KOPT-K1 (cell line): ENCODE measurements at regions not wholly inside any gene's neighbourhood (a gene's known extent, or its start where the extent isn't known, plus 50 kb on each side); places are given as distances from the start of the nearest gene placed in this dataset.

Source experiments
- H3K27ac ChIP-seq: fragments of 200-600 bp; sonication (generic); 2 replicates; pipeline ENCODE4 v1.5.1; 2016; ENCODE audit warnings: antibody characterized with exemption, mild to moderate bottlenecking, low read depth, low read length; ENCODE audit not compliant: poor library complexity, severe bottlenecking
- H3K36me3 ChIP-seq: fragments of 200-600 bp; sonication (generic); 2 replicates; pipeline ENCODE4 v1.5.1; 2017; ENCODE audit warnings: antibody characterized with exemption, mild to moderate bottlenecking, low read length, moderate library complexity; ENCODE audit not compliant: insufficient read depth
- H3K9me3 ChIP-seq: fragments of 200-600 bp; sonication (generic); 2 replicates; pipeline ENCODE4 v1.5.1; 2017; ENCODE audit warnings: antibody characterized with exemption, low read length, mild to moderate bottlenecking; ENCODE audit not compliant: insufficient read depth, poor library complexity, severe bottlenecking

DNA sequence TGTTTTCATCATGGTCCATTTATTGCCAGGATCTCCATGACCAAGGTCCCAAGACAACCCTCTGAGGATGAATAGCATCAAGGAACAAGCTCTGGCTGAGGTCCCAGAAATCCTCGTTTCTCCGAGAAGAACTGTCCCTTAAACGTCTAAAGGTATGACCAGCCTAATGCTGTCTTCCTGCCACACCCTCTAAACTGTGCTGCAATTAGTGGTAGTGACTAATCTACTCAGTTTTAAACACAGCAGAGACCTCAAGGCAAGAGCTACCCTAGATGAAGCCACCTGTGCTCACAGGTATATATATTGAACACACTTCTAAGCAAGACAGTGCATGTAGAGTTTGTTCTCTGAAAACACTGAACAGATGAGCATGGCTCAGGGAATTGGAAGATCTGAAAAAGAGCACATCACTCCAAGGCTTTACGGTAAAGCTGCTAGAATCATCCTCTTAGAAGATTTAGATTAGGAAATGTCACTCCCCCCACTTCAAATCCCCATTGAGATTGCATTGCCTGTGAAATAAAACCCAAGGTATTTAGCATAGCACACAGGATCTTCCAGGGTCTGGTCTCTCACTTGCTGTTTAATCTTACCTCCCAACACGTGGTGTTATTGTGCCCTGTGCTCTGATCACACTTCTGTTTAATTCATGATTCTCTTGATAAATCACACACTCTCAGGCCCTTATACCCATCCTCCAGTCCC, 173.9 kb upstream of the VCX3A start:
- H3K36me3 ChIP-seq = no peaks in the 10 kb centered on the region
- no peak overlapping the region for H3K27ac ChIP-seq
- H3K9me3 ChIP-seq = no peaks in the 10 kb centered on the region

- Histone ChIP-seq H3K9me3 (no peaks in the 10 kb centered on the region), H3K36me3 (no peaks in the 10 kb centered on the region), H3K27ac (no peak overlapping the region)
These were observed 173.1 kb upstream of the VCX3A start for GRCh38 chrX:6708041-6708440.

DNA sequence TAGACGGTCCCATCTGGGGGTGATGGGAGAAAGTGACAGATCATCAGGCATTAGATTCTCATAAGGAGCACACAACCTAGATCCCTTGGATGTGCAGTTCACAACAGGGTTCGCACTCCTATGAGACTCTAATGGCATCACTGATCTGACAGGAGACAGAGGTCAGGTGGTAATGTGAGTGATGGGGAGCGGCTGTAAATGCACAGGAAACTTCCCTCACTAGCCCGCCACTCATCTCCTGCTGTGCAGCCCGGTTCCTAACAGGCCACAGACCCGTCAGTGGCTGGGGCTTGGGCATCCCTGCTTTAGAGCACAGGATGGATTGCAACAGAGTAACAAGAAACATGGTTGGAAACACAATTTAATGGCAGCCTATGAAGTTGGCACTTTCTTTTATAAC, 172.6 kb upstream of the VCX3A start:
- Histone ChIP-seq H3K36me3 (no peaks in the 10 kb centered on the region), H3K27ac (no peak overlapping the region), H3K9me3 (no peaks in the 10 kb centered on the region)

DNA sequence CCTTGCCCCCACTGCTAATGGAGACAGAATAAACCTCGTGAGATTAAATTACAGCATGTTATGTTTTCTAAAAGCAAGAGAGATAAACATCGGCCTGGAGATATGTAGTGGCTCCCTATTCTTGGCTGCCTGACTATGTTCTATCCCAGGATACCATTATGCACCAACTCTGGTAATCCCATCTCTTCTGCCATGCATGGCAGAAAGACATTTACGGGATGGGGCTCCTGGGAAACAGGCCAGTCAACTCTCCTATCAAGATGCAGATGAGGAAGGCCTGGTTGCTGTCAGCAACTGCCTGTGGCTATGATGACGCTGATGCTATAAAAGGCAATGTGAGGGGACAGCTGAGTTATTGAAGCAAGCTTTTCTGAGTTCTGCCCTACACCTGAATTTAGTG, 166.2 kb upstream of the VCX3A start:
- H3K9me3 ChIP-seq = no peaks in the 10 kb centered on the region
- no peaks in the 10 kb centered on the region for H3K36me3 ChIP-seq
- no peak overlapping the region for H3K27ac ChIP-seq

DNA sequence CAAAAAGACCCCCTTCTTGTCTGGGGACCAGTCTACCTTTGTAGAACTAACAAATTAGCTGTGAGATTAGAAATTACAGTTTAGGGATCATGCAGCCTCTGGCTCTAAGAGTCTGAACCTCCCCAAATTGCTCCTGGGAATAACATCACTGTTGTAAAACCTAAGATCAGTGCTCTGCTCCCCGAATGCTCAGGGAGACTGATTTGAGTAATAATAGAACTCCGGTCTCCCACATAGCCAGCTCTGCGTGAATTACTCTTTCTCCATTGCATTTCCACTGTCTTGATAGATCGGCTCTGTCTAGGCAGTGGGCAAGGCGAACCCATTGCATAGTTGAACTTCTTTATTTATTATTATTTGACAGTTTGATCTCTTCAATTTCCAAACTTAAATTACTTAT, 160.8 kb upstream of the VCX3A start:
- no peaks in the 10 kb centered on the region for H3K36me3 ChIP-seq
- H3K27ac ChIP-seq = no peak overlapping the region
- H3K9me3 ChIP-seq = no peaks in the 10 kb centered on the region

DNA sequence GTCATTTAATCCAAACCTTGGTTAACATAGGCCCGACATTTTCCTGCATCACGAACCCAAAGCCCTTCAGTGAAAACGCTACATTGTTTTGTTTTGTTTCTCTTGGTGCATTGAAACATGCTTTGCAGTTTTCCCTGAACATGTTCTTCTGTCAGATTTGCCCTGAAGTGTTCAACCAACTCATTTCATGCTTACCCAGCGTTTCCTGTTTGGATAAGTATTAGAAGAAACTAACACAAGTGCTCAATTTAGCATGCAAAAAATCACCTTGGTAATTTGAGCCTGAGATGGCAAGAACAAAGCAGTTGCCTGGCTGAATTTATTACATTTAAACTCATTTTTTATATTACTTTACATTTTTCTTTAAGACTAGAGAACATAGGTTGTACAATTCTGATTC, 160.1 kb upstream of the VCX3A start:
- Histone ChIP-seq H3K9me3 (no peaks in the 10 kb centered on the region), H3K36me3 (no peaks in the 10 kb centered on the region), H3K27ac (no peak overlapping the region)

- Histone ChIP-seq H3K9me3 (no peaks in the 10 kb centered on the region), H3K27ac (no peak overlapping the region), H3K36me3 (no peaks in the 10 kb centered on the region)
These were observed 159.3 kb upstream of the VCX3A start for GRCh38 chrX:6694221-6694620.

GRCh38 chrX:6693051-6693450, 158.1 kb upstream of the VCX3A start:
- Histone ChIP-seq H3K36me3 (no peaks in the 10 kb centered on the region), H3K9me3 (no peaks in the 10 kb centered on the region), H3K27ac (no peak overlapping the region)

GRCh38 chrX:6685489-6685888, 150.6 kb upstream of the VCX3A start:
- Histone ChIP-seq H3K36me3 (no peaks in the 10 kb centered on the region), H3K27ac (no peak overlapping the region), H3K9me3 (no peaks in the 10 kb centered on the region)

DNA sequence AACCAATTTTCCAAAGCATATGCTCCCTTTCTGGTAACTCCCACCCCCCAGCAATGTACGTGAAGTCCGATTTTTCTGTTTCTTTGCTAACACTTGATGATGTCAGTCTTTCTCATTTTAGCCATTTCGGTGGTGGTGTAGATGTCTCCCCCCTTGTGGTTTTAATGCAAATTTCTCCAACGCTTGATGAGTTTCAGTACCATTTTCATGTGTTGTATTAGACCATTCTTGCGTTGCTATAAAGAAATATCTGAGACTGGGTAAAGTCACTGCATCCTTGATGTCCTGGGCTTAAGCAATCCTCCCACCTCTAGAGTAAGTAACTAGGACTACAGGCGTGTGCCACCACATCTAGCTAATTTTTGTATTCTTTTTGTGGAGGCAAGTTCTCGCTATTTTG, 148.4 kb upstream of the VCX3A start:
- Histone ChIP-seq H3K9me3 (no peaks in the 10 kb centered on the region), H3K36me3 (no peaks in the 10 kb centered on the region), H3K27ac (no peak overlapping the region)

DNA sequence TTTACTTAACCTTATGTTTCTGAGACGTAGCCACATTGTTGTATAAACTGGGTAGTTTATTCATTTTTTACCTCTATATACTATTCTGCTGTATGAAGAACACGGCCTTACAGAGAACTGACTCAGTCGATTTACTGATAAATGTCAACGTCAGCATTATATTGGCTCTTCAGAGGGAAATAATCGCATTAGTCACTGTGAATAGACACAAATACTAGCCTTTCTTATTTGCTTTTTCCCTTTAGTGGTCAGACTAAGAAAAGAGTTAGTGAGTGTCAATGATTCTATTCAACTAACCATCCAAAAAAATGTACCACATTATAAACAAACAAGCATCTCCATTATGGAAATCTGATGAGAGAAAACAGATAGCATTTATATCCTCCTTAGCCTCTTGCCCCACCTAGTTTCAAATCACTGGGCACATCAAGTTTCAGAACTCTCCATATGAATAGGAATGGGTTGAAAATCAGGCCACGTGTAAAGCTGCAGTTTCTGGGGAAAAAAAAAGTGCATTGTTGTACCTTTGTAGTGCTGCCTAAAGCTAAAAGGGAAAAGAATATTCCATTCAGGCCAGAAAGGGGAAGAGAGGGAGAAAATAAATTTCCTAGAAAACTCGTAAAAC, 146.7 kb upstream of the VCX3A start:
- H3K27ac ChIP-seq = no peak overlapping the region
- no peaks in the 10 kb centered on the region for H3K36me3 ChIP-seq
- no peaks in the 10 kb centered on the region for H3K9me3 ChIP-seq

GRCh38 chrX:6679988-6680387, 145.1 kb upstream of the VCX3A start:
- Histone ChIP-seq H3K9me3 (no peaks in the 10 kb centered on the region), H3K36me3 (no peaks in the 10 kb centered on the region), H3K27ac (no peak overlapping the region)

GRCh38 chrX:6679550-6679949, 144.6 kb upstream of the VCX3A start:
- no peak overlapping the region for H3K27ac ChIP-seq
- H3K9me3 ChIP-seq = no peaks in the 10 kb centered on the region
- no peaks in the 10 kb centered on the region for H3K36me3 ChIP-seq

DNA sequence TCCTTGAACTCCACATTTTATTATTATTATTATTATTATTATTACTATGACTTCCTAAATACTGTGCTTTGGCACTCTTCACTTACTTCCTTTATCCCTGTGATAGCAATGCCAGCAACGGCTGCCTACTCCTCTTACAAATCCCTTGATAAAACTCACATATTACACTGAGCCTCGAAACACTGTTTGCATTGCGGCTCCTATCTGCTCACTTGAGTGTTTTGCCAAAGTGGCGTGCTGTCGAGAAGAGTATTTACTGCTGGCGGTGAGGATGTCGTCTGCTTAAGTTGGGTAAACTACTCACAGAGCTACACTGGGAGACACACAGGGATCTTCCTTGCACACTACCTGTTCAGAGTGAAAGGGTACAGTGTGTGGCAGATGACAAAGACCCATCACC, 143.4 kb upstream of the VCX3A start:
- H3K27ac ChIP-seq = no peak overlapping the region
- no peaks in the 10 kb centered on the region for H3K36me3 ChIP-seq
- H3K9me3 ChIP-seq = no peaks in the 10 kb centered on the region

GRCh38 chrX:6674734-6675133, 139.8 kb upstream of the VCX3A start:
- Histone ChIP-seq H3K27ac (no peak overlapping the region), H3K9me3 (no peaks in the 10 kb centered on the region), H3K36me3 (no peaks in the 10 kb centered on the region)

DNA sequence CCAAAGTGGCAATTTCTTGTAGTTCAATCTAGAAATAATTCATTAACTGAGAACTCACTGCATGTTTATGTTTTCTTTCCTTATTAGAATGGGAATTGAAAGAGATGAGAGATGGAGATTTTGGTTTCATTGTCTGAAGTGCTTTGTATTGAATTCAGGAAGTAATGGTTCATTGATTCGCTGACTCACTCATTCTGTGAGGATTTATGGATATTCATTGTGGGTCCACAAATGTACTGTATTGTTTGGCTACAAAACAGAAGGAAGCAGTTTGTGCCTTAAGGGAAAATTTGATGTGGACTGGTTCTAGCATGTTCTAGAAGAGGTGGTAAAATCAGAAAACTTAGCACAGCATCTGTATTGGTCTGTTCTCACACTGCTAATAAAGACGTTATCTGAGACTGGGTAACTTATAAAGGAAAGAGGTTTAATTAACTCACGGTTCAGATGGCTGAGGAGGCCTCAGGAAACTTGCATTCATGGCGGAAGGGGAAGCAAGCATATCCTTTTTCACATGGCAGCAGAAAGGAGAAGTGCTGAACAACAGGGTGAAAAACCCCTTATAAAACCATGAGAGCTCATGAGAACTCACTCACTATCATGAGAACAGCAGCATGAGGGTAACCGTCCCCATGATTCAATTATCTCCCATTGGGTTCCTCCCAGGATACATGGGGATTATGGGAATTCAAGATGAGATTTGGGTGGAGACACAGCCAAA, 132.3 kb upstream of the VCX3A start:
- no peaks in the 10 kb centered on the region for H3K36me3 ChIP-seq
- no peak overlapping the region for H3K27ac ChIP-seq
- H3K9me3 ChIP-seq = no peaks in the 10 kb centered on the region
